ENCODE measurements at regions not wholly inside any gene's neighbourhood (a gene's known extent, or its start where the extent isn't known, plus 50 kb on each side); places are given as distances from the start of the nearest gene placed in this dataset.

- no peak for DNase-seq (ENCODE audit: low read depth in 1 of 2, low spot score in 1 of 2)
- no peak for TF ChIP-seq GABPA (IDR thresholded peaks at IDR 0.05; ENCODE audit: low read depth)
- no peak for TF ChIP-seq CTCF (IDR thresholded peaks at IDR 0.05; ENCODE audit: insufficient read depth, low read length)
- no peak for TF ChIP-seq SPI1 (IDR thresholded peaks at IDR 0.05; ENCODE audit: borderline replicate concordance, low read depth)
- TF ChIP-seq REST (IDR thresholded peaks at IDR 0.05; ENCODE audit: insufficient replicate concordance, low read depth): no peak
- TF ChIP-seq POLR2AphosphoS5 (IDR thresholded peaks at IDR 0.05; ENCODE audit: low read depth): no peak
- H3K27me3 ChIP-seq (ENCODE audit: insufficient read depth, poor library complexity, severe bottlenecking): peaks cover 4% of the 10 kb centered on the region
- H3K4me3 ChIP-seq (replicated peaks; ENCODE audit: insufficient read depth, low read length): no peak overlapping the region
- H3K27ac ChIP-seq (replicated peaks): no peak overlapping the region
These were observed 188.4 kb downstream of the DHX35 start for GRCh38 chr20:39150501-39150900.

- no peak for DNase-seq (ENCODE audit: low read depth in 1 of 2, low spot score in 1 of 2)
- no peak overlapping the region for H3K27ac ChIP-seq (replicated peaks)
- peaks cover 4% of the 10 kb centered on the region for H3K27me3 ChIP-seq (ENCODE audit: insufficient read depth, poor library complexity, severe bottlenecking)
- TF ChIP-seq CTCF (IDR thresholded peaks at IDR 0.05; ENCODE audit: insufficient read depth, low read length): no peak
- H3K4me3 ChIP-seq (replicated peaks; ENCODE audit: insufficient read depth, low read length): no peak overlapping the region
These were observed 184.2 kb downstream of the DHX35 start for GRCh38 chr20:39146394-39146793.

- Histone ChIP-seq H3K27ac (replicated peaks) (no peak overlapping the region), H3K27me3 (ENCODE audit: insufficient read depth, poor library complexity, severe bottlenecking) (peaks cover 4% of the 10 kb centered on the region), H3K4me3 (replicated peaks; ENCODE audit: insufficient read depth, low read length) (no peak overlapping the region)
- DNase-seq (ENCODE audit: low read depth in 1 of 2, low spot score in 1 of 2): no peak
- TF ChIP-seq SPI1 (IDR thresholded peaks at IDR 0.05; ENCODE audit: borderline replicate concordance, low read depth) (no peak), GABPA (IDR thresholded peaks at IDR 0.05; ENCODE audit: low read depth) (no peak), POLR2AphosphoS5 (IDR thresholded peaks at IDR 0.05; ENCODE audit: low read depth) (no peak), REST (IDR thresholded peaks at IDR 0.05; ENCODE audit: insufficient replicate concordance, low read depth) (peak; percentile 71)
These were observed 183.8 kb downstream of the DHX35 start for GRCh38 chr20:39145921-39146320.

GRCh38 chr20:39144757-39145156 is 182.6 kb downstream of the DHX35 start:
- TF ChIP-seq SPI1 (IDR thresholded peaks at IDR 0.05; ENCODE audit: borderline replicate concordance, low read depth): no peak
- TF ChIP-seq REST (IDR thresholded peaks at IDR 0.05; ENCODE audit: insufficient replicate concordance, low read depth): no peak
- TF ChIP-seq CTCF (IDR thresholded peaks at IDR 0.05; ENCODE audit: insufficient read depth, low read length): no peak
- no peak for TF ChIP-seq POLR2AphosphoS5 (IDR thresholded peaks at IDR 0.05; ENCODE audit: low read depth)
- no peak for TF ChIP-seq GABPA (IDR thresholded peaks at IDR 0.05; ENCODE audit: low read depth)
- no peak overlapping the region for H3K4me3 ChIP-seq (replicated peaks; ENCODE audit: insufficient read depth, low read length)
- no peak for DNase-seq (ENCODE audit: low read depth in 1 of 2, low spot score in 1 of 2)
- peaks cover 4% of the 10 kb centered on the region for H3K27me3 ChIP-seq (ENCODE audit: insufficient read depth, poor library complexity, severe bottlenecking)
- H3K27ac ChIP-seq (replicated peaks): no peak overlapping the region
